ENCODE measurements at regions not wholly inside any gene's neighbourhood (a gene's known extent, or its start where the extent isn't known, plus 50 kb on each side); places are given as distances from the start of the nearest gene placed in this dataset.

GRCh38 chr5:17001428-17001827 is 65.3 kb upstream of the MYO10 start:
- H3K36me3 ChIP-seq (ENCODE audit: insufficient read depth, low read length, poor library complexity, severe bottlenecking), result no peaks in the 10 kb centered on the region
- peaks cover 21% of the 10 kb centered on the region for H3K4me1 ChIP-seq (ENCODE audit: insufficient read depth, low read length, poor library complexity, severe bottlenecking)
- POLR2A ChIA-PET (ENCODE audit: low non-redundant PET), result interaction anchor here (0.6 kb wide), 1 partner anchor 202 kb away, joined by 3 read pairs; no protein-coding TSS in a partner anchor
- CTCF ChIA-PET, result no interaction called here
- H3K4me3 ChIP-seq (ENCODE audit: low read depth, low read length, poor library complexity, severe bottlenecking), result no peak overlapping the region
- no TSS peak for BruUV-seq (replicated peaks)
- intact Hi-C loops (cut with micrococcal nuclease; ENCODE audit: unreplicated experiment), result no loop called here
- no peaks in the 10 kb centered on the region for H3K27me3 ChIP-seq (replicated peaks; ENCODE audit: insufficient read depth, low read depth, low read length, poor library complexity)
- no peak for TF ChIP-seq EZH2 (IDR thresholded peaks at IDR 0.05; ENCODE audit: borderline replicate concordance, low read depth, low read length, poor library complexity, severe bottlenecking)
- TF ChIP-seq, protein P1, sequence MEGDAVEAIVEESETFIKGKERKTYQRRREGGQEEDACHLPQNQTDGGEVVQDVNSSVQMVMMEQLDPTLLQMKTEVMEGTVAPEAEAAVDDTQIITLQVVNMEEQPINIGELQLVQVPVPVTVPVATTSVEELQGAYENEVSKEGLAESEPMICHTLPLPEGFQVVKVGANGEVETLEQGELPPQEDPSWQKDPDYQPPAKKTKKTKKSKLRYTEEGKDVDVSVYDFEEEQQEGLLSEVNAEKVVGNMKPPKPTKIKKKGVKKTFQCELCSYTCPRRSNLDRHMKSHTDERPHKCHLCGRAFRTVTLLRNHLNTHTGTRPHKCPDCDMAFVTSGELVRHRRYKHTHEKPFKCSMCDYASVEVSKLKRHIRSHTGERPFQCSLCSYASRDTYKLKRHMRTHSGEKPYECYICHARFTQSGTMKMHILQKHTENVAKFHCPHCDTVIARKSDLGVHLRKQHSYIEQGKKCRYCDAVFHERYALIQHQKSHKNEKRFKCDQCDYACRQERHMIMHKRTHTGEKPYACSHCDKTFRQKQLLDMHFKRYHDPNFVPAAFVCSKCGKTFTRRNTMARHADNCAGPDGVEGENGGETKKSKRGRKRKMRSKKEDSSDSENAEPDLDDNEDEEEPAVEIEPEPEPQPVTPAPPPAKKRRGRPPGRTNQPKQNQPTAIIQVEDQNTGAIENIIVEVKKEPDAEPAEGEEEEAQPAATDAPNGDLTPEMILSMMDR (conservative IDR thresholded peaks at IDR 0.05; ENCODE audit: low read depth, low read length), result no peak
- H3K27ac ChIP-seq (ENCODE audit: low read depth, low read length, poor library complexity, severe bottlenecking), result no peak overlapping the region
- no peak for DNase-seq (ENCODE audit: low spot score)
- no peaks in the 10 kb centered on the region for H3K9me3 ChIP-seq (ENCODE audit: low read depth, low read length, poor library complexity, severe bottlenecking)

- ChIA-PET POLR2A (ENCODE audit: low non-redundant PET) (no interaction called here), CTCF (no interaction called here)
- peaks cover 21% of the 10 kb centered on the region for H3K4me1 ChIP-seq (ENCODE audit: insufficient read depth, low read length, poor library complexity, severe bottlenecking)
- no TSS peak for BruUV-seq (replicated peaks)
- no peaks in the 10 kb centered on the region for H3K36me3 ChIP-seq (ENCODE audit: insufficient read depth, low read length, poor library complexity, severe bottlenecking)
- H3K9me3 ChIP-seq (ENCODE audit: low read depth, low read length, poor library complexity, severe bottlenecking), result no peaks in the 10 kb centered on the region
- H3K4me3 ChIP-seq (ENCODE audit: low read depth, low read length, poor library complexity, severe bottlenecking), result peak overlapping the region; percentile 12
- H3K27me3 ChIP-seq (replicated peaks; ENCODE audit: insufficient read depth, low read depth, low read length, poor library complexity), result no peaks in the 10 kb centered on the region
- TF ChIP-seq EZH2 (IDR thresholded peaks at IDR 0.05; ENCODE audit: borderline replicate concordance, low read depth, low read length, poor library complexity, severe bottlenecking), result no peak
- TF ChIP-seq, protein P1 (conservative IDR thresholded peaks at IDR 0.05; ENCODE audit: low read depth, low read length), result no peak
- H3K27ac ChIP-seq (ENCODE audit: low read depth, low read length, poor library complexity, severe bottlenecking), result peak overlapping the region; percentile 82
- intact Hi-C loops (cut with micrococcal nuclease; ENCODE audit: unreplicated experiment), result no loop called here
- DNase-seq (ENCODE audit: low spot score), result no peak
These were observed 68.5 kb upstream of the MYO10 start for GRCh38 chr5:17004441-17005106.

DNA sequence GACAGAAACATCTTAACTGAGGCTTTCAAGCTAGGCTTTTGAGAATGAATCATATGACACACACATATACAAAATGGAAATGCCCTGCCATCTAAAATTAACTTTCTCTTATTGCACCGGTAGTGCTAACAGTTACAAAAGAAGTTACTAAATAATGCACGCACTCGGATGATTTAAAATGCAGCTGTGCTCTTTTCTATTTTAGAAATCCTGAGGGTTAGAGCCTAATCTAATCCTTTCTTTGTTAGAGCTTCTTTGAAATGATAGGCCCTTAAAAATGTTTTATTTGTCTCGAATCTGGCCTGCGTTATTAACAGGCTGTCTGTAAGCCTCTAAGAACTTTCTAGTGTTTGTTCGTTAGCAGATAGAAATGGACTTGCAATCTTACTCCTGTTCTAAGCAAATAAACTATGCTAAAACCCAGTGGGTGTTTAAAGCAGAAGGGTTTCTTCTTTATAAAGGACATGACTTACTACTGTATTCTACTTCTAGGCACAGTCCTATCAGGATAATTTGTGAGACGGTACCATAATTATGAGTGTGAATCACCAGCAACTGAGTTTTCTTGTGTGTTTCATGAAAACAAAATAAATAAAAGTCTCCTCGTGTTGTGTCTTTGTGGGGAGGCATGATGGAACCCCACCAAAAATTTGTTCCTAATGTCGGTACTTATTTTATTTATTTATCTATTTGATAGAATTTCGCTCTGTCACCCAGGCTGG is 69.2 kb upstream of the MYO10 start:
- Histone ChIP-seq H3K27me3 (replicated peaks; ENCODE audit: insufficient read depth, low read depth, low read length, poor library complexity) (no peaks in the 10 kb centered on the region), H3K4me1 (ENCODE audit: insufficient read depth, low read length, poor library complexity, severe bottlenecking) (peaks cover 21% of the 10 kb centered on the region), H3K36me3 (ENCODE audit: insufficient read depth, low read length, poor library complexity, severe bottlenecking) (no peaks in the 10 kb centered on the region), H3K9me3 (ENCODE audit: low read depth, low read length, poor library complexity, severe bottlenecking) (no peaks in the 10 kb centered on the region), H3K4me3 (ENCODE audit: low read depth, low read length, poor library complexity, severe bottlenecking) (peak overlapping the region; percentile 12), H3K27ac (ENCODE audit: low read depth, low read length, poor library complexity, severe bottlenecking) (peak overlapping the region; percentile 82)
- DNase-seq (ENCODE audit: low spot score), result peak; percentile 47
- ChIA-PET POLR2A (ENCODE audit: low non-redundant PET) (no interaction called here), CTCF (no interaction called here)
- intact Hi-C loops (cut with micrococcal nuclease; ENCODE audit: unreplicated experiment), result no loop called here
- TF ChIP-seq, protein P1 (conservative IDR thresholded peaks at IDR 0.05; ENCODE audit: low read depth, low read length), result no peak
- TF ChIP-seq EZH2 (IDR thresholded peaks at IDR 0.05; ENCODE audit: borderline replicate concordance, low read depth, low read length, poor library complexity, severe bottlenecking), result no peak
- no TSS peak for BruUV-seq (replicated peaks)
